ENCODE measurements at regions not wholly inside any gene's neighbourhood (a gene's known extent, or its start where the extent isn't known, plus 50 kb on each side); places are given as distances from the start of the nearest gene placed in this dataset.

DNA sequence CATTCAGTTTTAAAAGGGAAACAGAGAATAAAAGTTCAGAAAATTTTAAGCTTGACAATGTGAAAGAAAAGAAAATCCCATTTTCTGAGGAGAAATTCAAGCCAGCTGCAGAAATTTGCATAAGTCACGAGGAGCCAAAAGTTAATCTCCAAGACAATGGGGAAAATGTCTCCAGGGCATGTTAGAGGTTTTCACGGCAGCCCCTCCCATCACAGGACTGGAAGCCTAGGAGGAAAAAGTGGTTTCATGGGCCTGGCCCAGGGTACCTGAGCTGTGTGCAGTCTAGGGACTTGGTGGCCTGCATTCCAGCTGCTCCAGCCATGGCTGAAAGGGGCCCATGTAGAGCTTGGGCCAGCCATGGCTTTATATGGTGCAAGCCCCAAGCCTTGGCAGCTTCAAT lies 59.6 kb upstream of the NXPH1 start:
- DNase-seq (ENCODE audit: extremely low read depth in 1 of 11, low read depth in 9 of 11, low spot score in 4 of 11) = no peak

DNA sequence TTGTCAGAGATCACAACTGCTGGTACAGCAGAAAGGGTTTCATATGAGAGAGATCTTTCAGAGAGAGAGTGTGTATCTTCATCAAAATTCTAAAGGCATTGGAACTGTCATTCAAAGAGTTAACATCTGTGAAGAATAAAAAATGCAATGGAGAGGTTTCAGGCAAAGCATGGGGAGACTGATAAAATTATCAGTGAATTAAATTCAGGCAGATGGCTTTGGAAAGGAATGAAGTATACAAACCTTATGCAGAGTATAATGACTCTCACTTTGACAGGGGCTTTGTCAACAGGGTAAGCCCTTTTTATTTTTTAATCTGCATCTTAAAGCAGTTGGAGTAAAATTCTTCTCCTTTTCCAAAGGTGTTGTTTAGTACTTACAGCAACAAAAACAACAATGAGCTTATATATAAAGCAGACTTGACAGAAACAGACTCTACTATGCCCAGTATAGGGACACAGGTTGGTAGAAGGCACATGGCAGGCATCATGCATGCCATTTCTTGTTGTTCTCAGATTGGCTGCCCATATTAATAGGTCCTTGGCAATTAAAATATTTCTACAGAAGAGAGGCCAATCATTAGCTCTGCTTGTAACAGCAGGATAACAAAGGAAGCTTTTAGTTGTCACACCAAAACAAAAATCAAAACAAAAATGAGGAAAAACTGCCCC lies 54.9 kb upstream of the NXPH1 start:
- DNase-seq (ENCODE audit: extremely low read depth in 1 of 11, low read depth in 9 of 11, low spot score in 4 of 11) = no peak

DNA sequence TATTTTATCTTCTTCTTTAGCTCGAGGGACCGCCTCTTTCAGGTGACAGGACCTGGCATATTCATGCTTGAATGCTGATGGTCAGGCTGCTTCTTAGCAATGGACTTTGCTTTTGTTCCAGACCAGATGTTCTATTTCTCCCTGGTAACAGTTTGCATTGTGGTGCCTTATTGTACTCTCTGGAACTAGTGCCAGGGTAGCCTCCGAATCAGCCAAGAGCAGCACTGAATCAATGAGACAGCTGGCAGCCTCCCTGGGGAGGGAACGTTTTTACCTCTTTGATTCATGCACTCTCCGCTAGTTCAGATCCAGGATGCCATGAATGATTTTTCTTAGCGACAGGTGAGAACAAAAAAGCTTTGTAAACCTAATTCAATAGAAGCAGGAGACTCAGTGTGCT lies 54.1 kb upstream of the NXPH1 start:
- no peak for DNase-seq (ENCODE audit: extremely low read depth in 1 of 11, low read depth in 9 of 11, low spot score in 4 of 11)

DNA sequence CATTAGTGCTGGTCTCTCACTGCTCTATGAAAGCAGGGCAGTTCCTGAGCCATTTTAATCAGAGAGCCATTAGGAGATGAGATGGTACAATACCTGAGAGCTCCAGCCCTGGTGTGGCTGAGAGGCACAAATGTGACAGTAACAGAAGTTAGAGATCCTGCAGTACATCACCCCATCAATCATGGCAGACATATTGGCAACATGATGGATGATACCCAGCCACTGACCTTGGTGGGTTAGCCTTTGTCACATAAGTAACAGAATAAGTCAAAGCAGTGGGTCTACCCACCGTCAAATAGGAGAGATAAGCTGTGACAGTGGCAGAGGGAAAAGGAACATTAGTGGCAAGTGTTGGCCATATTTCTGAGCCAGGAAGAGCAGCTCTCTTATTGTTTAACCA lies 53.3 kb upstream of the NXPH1 start:
- no peak for DNase-seq (ENCODE audit: extremely low read depth in 1 of 11, low read depth in 9 of 11, low spot score in 4 of 11)

DNA sequence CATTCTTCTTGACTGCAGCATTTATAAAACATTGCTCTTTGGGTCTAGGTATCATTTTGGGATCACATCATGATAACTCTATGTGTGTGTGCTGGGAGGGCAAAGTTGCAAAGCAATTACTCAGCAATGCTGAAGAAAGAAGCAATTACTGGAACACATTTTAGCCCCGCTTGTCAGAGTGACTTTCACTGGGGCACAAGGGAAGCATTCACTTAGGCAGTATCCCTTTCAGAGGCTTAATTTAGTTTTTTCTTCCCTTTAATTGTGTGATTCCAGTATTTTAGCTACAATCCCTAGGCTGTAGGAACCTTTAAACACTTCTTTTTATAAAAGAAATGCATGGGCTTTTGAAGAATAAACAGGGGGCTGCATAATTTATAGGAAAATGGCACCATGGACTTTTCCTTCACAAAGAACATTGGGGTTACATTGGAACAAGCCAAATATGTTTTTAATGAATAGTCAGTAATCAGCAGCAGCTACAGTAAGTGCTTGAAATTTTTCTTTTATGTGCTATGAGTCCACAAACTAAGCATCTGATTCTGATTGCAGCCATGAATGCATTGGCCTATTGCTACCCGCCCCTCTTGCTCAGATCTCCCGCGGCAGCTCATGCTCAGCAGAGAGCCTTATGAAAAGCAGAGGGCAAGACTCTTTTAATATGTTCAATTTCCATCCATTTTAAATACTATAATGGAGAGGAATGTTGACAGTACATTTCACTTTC lies 51.2 kb upstream of the NXPH1 start:
- DNase-seq (ENCODE audit: extremely low read depth in 1 of 11, low read depth in 9 of 11, low spot score in 4 of 11) = no peak

Data from renal cortex interstitium (tissue), 11 donors.